Activated CD4-positive, alpha-beta memory T cell treated with anti-CD3 and anti-CD28 coated beads for 36 hours (primary cell): ENCODE measurements at regions not wholly inside any gene's neighbourhood (a gene's known extent, or its start where the extent isn't known, plus 50 kb on each side); places are given as distances from the start of the nearest gene placed in this dataset.
"Not testable (repeated sequence)": the region's sequence is repeated elsewhere in the genome, so short reads cannot be mapped to it uniquely, and the experiment has no call there.

Experiments used
- CTCF ChIA-PET: fragments of 350-600 bp; sonication (Branson Sonifier 250); formaldehyde crosslinking; loops from one replicate; lab custom pipeline; 2021; ENCODE audit warnings: antibody characterized with exemption, inconsistent platforms; lab: Charles Lee
- POLR2A ChIA-PET: fragments of 350-600 bp; sonication (Branson Sonifier 250); formaldehyde crosslinking; loops from one replicate; lab custom pipeline; 2021; ENCODE audit warnings: antibody characterized with exemption; lab: Charles Lee
- DNase-seq: peaks from one replicate; pipeline ENCODE4 v3.0.0-alpha.2; 2020
- H3K27ac Mint-ChIP-seq: one replicate; pipeline ENCODE4 v1.8.0; 2021; ENCODE audit warnings: mixed read lengths
- H3K27me3 Mint-ChIP-seq: one replicate; pipeline ENCODE4 v1.8.0; 2021; ENCODE audit warnings: mixed read lengths
- H3K36me3 Mint-ChIP-seq: one replicate; pipeline ENCODE4 v1.8.0; 2021; ENCODE audit warnings: mixed read lengths
- H3K4me1 Mint-ChIP-seq: one replicate; pipeline ENCODE4 v1.8.0; 2021; ENCODE audit warnings: low read depth, mixed read lengths
- H3K4me3 Mint-ChIP-seq: one replicate; pipeline ENCODE4 v1.8.0; 2021; ENCODE audit warnings: mild to moderate bottlenecking, mixed read lengths
- H3K9me3 Mint-ChIP-seq: one replicate; pipeline ENCODE4 v1.8.0; 2021; ENCODE audit warnings: mixed read lengths
- intact Hi-C: fragments of 100-400 bp; cut with micrococcal nuclease; formaldehyde crosslinking; loops from one replicate; pipeline ENCODE4 v1.15.1; 2023

- Mint-ChIP-seq H3K27ac (no peak overlapping the region), H3K27me3 (no peaks in the 10 kb centered on the region), H3K4me3 (no peak overlapping the region), H3K9me3 (peaks cover 3% of the 10 kb centered on the region), H3K4me1 (no peaks in the 10 kb centered on the region), H3K36me3 (no peaks in the 10 kb centered on the region)
- CTCF ChIA-PET, result no interaction called here
- intact Hi-C loops, result no loop called here
- POLR2A ChIA-PET, result no interaction called here
- DNase-seq, result no peak
These were observed 920.5 kb downstream of the TLE4 start for GRCh38 chr9:80492221-80492620.

GRCh38 chr9:80491086-80491696 lies 919.4 kb downstream of the TLE4 start:
- H3K4me3 Mint-ChIP-seq, result no peak overlapping the region
- CTCF ChIA-PET, result no interaction called here

GRCh38 chr9:80489329-80489728 lies 917.6 kb downstream of the TLE4 start:
- H3K36me3 Mint-ChIP-seq, result no peaks in the 10 kb centered on the region
- H3K4me3 Mint-ChIP-seq, result no peak overlapping the region
- ChIA-PET POLR2A (no interaction called here), CTCF (no interaction called here)
- H3K27me3 Mint-ChIP-seq, result no peaks in the 10 kb centered on the region
- intact Hi-C loops, result no loop called here
- no peaks in the 10 kb centered on the region for H3K4me1 Mint-ChIP-seq
- H3K9me3 Mint-ChIP-seq, result peaks cover 8% of the 10 kb centered on the region
- no peak for DNase-seq
- H3K27ac Mint-ChIP-seq, result no peak overlapping the region

More at GRCh38 chr9:80491086-80491696, 919.4 kb downstream of the TLE4 start:
- POLR2A ChIA-PET, result no interaction called here
- H3K36me3 Mint-ChIP-seq, result no peaks in the 10 kb centered on the region
- H3K4me1 Mint-ChIP-seq, result no peaks in the 10 kb centered on the region
- H3K27ac Mint-ChIP-seq, result no peak overlapping the region
- no peaks in the 10 kb centered on the region for H3K27me3 Mint-ChIP-seq
- intact Hi-C loops, result no loop called here
- DNase-seq, result no peak
- peaks cover 3% of the 10 kb centered on the region for H3K9me3 Mint-ChIP-seq

- Mint-ChIP-seq H3K27ac (no peak overlapping the region), H3K4me3 (no peak overlapping the region), H3K27me3 (no peaks in the 10 kb centered on the region), H3K36me3 (no peaks in the 10 kb centered on the region), H3K4me1 (no peaks in the 10 kb centered on the region), H3K9me3 (peaks cover 21% of the 10 kb centered on the region)
- ChIA-PET CTCF (no interaction called here), POLR2A (no interaction called here)
- no peak for DNase-seq
- intact Hi-C loops, result no loop called here
These were observed 913.9 kb downstream of the TLE4 start for GRCh38 chr9:80485420-80486250.

GRCh38 chr9:80482251-80482650 lies 910.5 kb downstream of the TLE4 start:
- H3K27me3 Mint-ChIP-seq, CTCF ChIA-PET, intact Hi-C loops, POLR2A ChIA-PET, H3K4me3 Mint-ChIP-seq, H3K4me1 Mint-ChIP-seq, DNase-seq, H3K27ac Mint-ChIP-seq, H3K36me3 Mint-ChIP-seq: not testable (repeated sequence)
- H3K9me3 Mint-ChIP-seq, result peaks cover 26% of the 10 kb centered on the region

GRCh38 chr9:80467632-80468031 lies 895.9 kb downstream of the TLE4 start:
- intact Hi-C loops, result no loop called here
- Mint-ChIP-seq H3K9me3 (no peaks in the 10 kb centered on the region), H3K27me3 (no peaks in the 10 kb centered on the region), H3K27ac (no peak overlapping the region), H3K4me3 (no peak overlapping the region), H3K4me1 (no peaks in the 10 kb centered on the region), H3K36me3 (no peaks in the 10 kb centered on the region)
- POLR2A ChIA-PET, result no interaction called here
- DNase-seq, result no peak
- CTCF ChIA-PET, result no interaction called here

- peaks cover 5% of the 10 kb centered on the region for H3K9me3 Mint-ChIP-seq
- ChIA-PET CTCF (no interaction called here), POLR2A (no interaction called here)
- no peaks in the 10 kb centered on the region for H3K27me3 Mint-ChIP-seq
- H3K4me3 Mint-ChIP-seq, result no peak overlapping the region
- no peaks in the 10 kb centered on the region for H3K36me3 Mint-ChIP-seq
- intact Hi-C loops, result no loop called here
- no peaks in the 10 kb centered on the region for H3K4me1 Mint-ChIP-seq
- no peak overlapping the region for H3K27ac Mint-ChIP-seq
- no peak for DNase-seq
These were observed 893.8 kb downstream of the TLE4 start for GRCh38 chr9:80465556-80465955.

- Mint-ChIP-seq H3K27me3 (no peaks in the 10 kb centered on the region), H3K4me1 (no peaks in the 10 kb centered on the region), H3K27ac (no peak overlapping the region), H3K4me3 (no peak overlapping the region), H3K36me3 (no peaks in the 10 kb centered on the region), H3K9me3 (no peaks in the 10 kb centered on the region)
- intact Hi-C loops, result no loop called here
- ChIA-PET POLR2A (no interaction called here), CTCF (no interaction called here)
- DNase-seq, result no peak
These were observed 877.7 kb downstream of the TLE4 start for GRCh38 chr9:80449513-80449912.

GRCh38 chr9:80448996-80449395 lies 877.2 kb downstream of the TLE4 start:
- H3K4me3 Mint-ChIP-seq, result no peak overlapping the region
- H3K36me3 Mint-ChIP-seq, result no peaks in the 10 kb centered on the region
- H3K9me3 Mint-ChIP-seq, result no peaks in the 10 kb centered on the region
- no peaks in the 10 kb centered on the region for H3K27me3 Mint-ChIP-seq
- no peaks in the 10 kb centered on the region for H3K4me1 Mint-ChIP-seq
- intact Hi-C loops, result no loop called here
- H3K27ac Mint-ChIP-seq, result no peak overlapping the region
- ChIA-PET POLR2A (no interaction called here), CTCF (no interaction called here)
- no peak for DNase-seq

GRCh38 chr9:80447876-80448275 lies 876.1 kb downstream of the TLE4 start:
- H3K4me3 Mint-ChIP-seq, result no peak overlapping the region
- H3K27ac Mint-ChIP-seq, result no peak overlapping the region
- no peak for DNase-seq
- peaks cover 1% of the 10 kb centered on the region for H3K9me3 Mint-ChIP-seq
- no peaks in the 10 kb centered on the region for H3K36me3 Mint-ChIP-seq
- intact Hi-C loops, result no loop called here
- H3K27me3 Mint-ChIP-seq, result no peaks in the 10 kb centered on the region
- ChIA-PET CTCF (no interaction called here), POLR2A (no interaction called here)
- no peaks in the 10 kb centered on the region for H3K4me1 Mint-ChIP-seq

GRCh38 chr9:80440724-80441123 lies 869.0 kb downstream of the TLE4 start:
- Mint-ChIP-seq H3K9me3 (peaks cover 2% of the 10 kb centered on the region), H3K36me3 (no peaks in the 10 kb centered on the region), H3K27ac (no peak overlapping the region), H3K4me3 (no peak overlapping the region), H3K4me1 (no peaks in the 10 kb centered on the region), H3K27me3 (no peaks in the 10 kb centered on the region)
- intact Hi-C loops, result no loop called here
- CTCF ChIA-PET, result no interaction called here
- DNase-seq, result no peak
- POLR2A ChIA-PET, result no interaction called here

- no peak overlapping the region for H3K4me3 Mint-ChIP-seq
- CTCF ChIA-PET, result no interaction called here
- POLR2A ChIA-PET, result no interaction called here
- no peak for DNase-seq
- H3K36me3 Mint-ChIP-seq, result no peaks in the 10 kb centered on the region
- peaks cover under 1% of the 10 kb centered on the region for H3K9me3 Mint-ChIP-seq
- intact Hi-C loops, result no loop called here
- no peak overlapping the region for H3K27ac Mint-ChIP-seq
- H3K4me1 Mint-ChIP-seq, result no peaks in the 10 kb centered on the region
- H3K27me3 Mint-ChIP-seq, result no peaks in the 10 kb centered on the region
These were observed 866.1 kb downstream of the TLE4 start for GRCh38 chr9:80437825-80438224.

- no peaks in the 10 kb centered on the region for H3K36me3 Mint-ChIP-seq
- no peak overlapping the region for H3K4me3 Mint-ChIP-seq
- no peak for DNase-seq
- no peaks in the 10 kb centered on the region for H3K9me3 Mint-ChIP-seq
- POLR2A ChIA-PET, result no interaction called here
- no peaks in the 10 kb centered on the region for H3K27me3 Mint-ChIP-seq
- intact Hi-C loops, result no loop called here
- H3K27ac Mint-ChIP-seq, result no peak overlapping the region
- CTCF ChIA-PET, result no interaction called here
- no peaks in the 10 kb centered on the region for H3K4me1 Mint-ChIP-seq
These were observed 865.4 kb downstream of the TLE4 start for GRCh38 chr9:80437091-80437640.
